Cardiac muscle cell (in vitro differentiated cells and primary cell): ENCODE measurements at regions not wholly inside any gene's neighbourhood (a gene's known extent, or its start where the extent isn't known, plus 50 kb on each side); places are given as distances from the start of the nearest gene placed in this dataset.

Experiments used
- DNase-seq, 2 donors: peaks; one replicate each; pipeline versions ENCODE4 v3.0.0 to v3.0.0-alpha.2; 2010 to 2017; ENCODE audit warnings: low read depth in 1 of 2, low spot score in 1 of 2
- H3K27ac ChIP-seq: fragments of 200-600 bp; sonication (generic); 2 replicates; pipeline ENCODE4 v1.5.1; 2016
- H3K27me3 ChIP-seq: fragments of 200-600 bp; sonication (generic); 2 replicates; pipeline ENCODE4 v1.6.0; 2016; ENCODE audit warnings: control low read depth
- H3K36me3 ChIP-seq: fragments of 200-600 bp; sonication (generic); 2 replicates; pipeline ENCODE4 v1.5.1; 2016; ENCODE audit warnings: control low read depth
- H3K4me1 ChIP-seq: fragments of 200-600 bp; sonication (generic); 2 replicates; pipeline ENCODE4 v1.8.1; 2017; ENCODE audit warnings: low read depth, mild to moderate bottlenecking, mixed run types
- H3K4me3 ChIP-seq: fragments of 200-600 bp; sonication (generic); 2 replicates; pipeline ENCODE4 v1.5.1; 2016; ENCODE audit warnings: mild to moderate bottlenecking
- H3K9me3 ChIP-seq: fragments of 200-600 bp; sonication (generic); 2 replicates; pipeline ENCODE4 v1.5.1; 2017; ENCODE audit warnings: low read depth, mild to moderate bottlenecking, control low read depth
- CTCF ChIP-seq: IDR thresholded peaks from 2 replicates; pipeline ENCODE4 v1.5.1; 2012; ENCODE audit warnings: low read depth, mild to moderate bottlenecking, low read length

GRCh38 chr10:25682203-25682851, 251.7 kb upstream of the MYO3A start:
- no peaks in the 10 kb centered on the region for H3K9me3 ChIP-seq
- no peak overlapping the region for H3K4me3 ChIP-seq
- peak; percentile 66 to 91 for DNase-seq
- H3K27ac ChIP-seq = peak overlapping the region; percentile 85
- TF ChIP-seq CTCF = peak; percentile 98
- no peaks in the 10 kb centered on the region for H3K27me3 ChIP-seq
- H3K4me1 ChIP-seq = peaks cover 24% of the 10 kb centered on the region
- H3K36me3 ChIP-seq = no peaks in the 10 kb centered on the region

GRCh38 chr10:25683344-25683743, 250.7 kb upstream of the MYO3A start:
- Histone ChIP-seq H3K27ac (peak overlapping the region; percentile 85), H3K4me1 (peaks cover 24% of the 10 kb centered on the region), H3K27me3 (no peaks in the 10 kb centered on the region), H3K9me3 (no peaks in the 10 kb centered on the region), H3K4me3 (no peak overlapping the region), H3K36me3 (no peaks in the 10 kb centered on the region)
- TF ChIP-seq CTCF = no peak
- DNase-seq = peak in 1 of 2 donors; percentile 69

DNA sequence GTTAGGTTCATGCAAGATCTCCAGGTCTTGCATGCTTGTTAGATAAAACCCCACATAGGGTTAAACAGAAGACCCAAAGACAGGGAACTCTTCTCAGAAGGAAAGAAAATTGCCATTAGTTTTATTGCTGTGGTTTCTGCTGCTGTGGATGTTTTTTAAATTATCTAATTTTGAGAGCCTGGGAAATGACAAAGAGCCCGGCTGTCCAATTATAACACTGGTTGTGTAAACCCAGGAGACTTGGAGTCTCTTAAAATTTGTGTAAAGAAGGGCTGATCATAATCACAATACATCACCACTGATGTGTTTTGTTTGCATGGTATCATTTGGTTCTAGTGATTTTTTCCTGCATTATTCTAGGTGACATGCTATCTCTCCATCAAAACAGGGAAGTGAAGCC, 246.5 kb upstream of the MYO3A start:
- Histone ChIP-seq H3K4me1 (peaks cover 12% of the 10 kb centered on the region), H3K27me3 (no peaks in the 10 kb centered on the region), H3K36me3 (no peaks in the 10 kb centered on the region), H3K9me3 (no peaks in the 10 kb centered on the region), H3K27ac (no peak overlapping the region), H3K4me3 (no peak overlapping the region)
- no peak for TF ChIP-seq CTCF
- DNase-seq = no peak

GRCh38 chr10:25689346-25690100, 244.5 kb upstream of the MYO3A start:
- Histone ChIP-seq H3K36me3 (no peaks in the 10 kb centered on the region), H3K4me1 (peaks cover under 1% of the 10 kb centered on the region), H3K27ac (no peak overlapping the region), H3K4me3 (no peak overlapping the region), H3K9me3 (no peaks in the 10 kb centered on the region), H3K27me3 (no peaks in the 10 kb centered on the region)
- DNase-seq = no peak
- TF ChIP-seq CTCF = no peak

DNA sequence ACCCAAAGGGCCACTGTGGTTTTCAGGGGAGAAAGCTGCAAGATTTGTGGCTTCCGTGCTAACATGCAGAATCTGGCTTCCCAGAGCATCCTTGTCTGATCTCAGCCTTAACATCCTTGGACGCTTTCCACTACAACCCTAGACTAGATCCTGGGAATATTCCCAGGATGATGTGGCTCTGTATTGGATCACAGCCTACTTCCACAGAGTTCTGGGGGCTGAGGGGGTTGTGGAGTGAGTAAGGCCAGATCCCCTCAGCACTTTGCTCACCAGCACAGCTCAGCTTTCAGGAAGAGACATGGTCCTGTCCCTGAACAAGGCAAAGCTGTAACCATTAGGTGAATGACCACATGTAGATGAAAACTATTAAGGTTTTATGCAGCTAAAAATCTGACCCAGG, 241.3 kb upstream of the MYO3A start:
- Histone ChIP-seq H3K4me1 (no peaks in the 10 kb centered on the region), H3K36me3 (no peaks in the 10 kb centered on the region), H3K4me3 (no peak overlapping the region), H3K27me3 (no peaks in the 10 kb centered on the region), H3K27ac (no peak overlapping the region), H3K9me3 (no peaks in the 10 kb centered on the region)
- DNase-seq = peak in 1 of 2 donors; percentile 29
- TF ChIP-seq CTCF = no peak
